NCI-H2081 treated with DMSO at 0.1 percent for 48 hours (cell line): ENCODE measurements at regions not wholly inside any gene's neighbourhood (a gene's known extent, or its start where the extent isn't known, plus 50 kb on each side); places are given as distances from the start of the nearest gene placed in this dataset.

Experiments used
- DNase-seq: peaks from one replicate; lab custom pipeline; 2025; lab: John Stamatoyannopoulos, UW

GRCh38 chr2:120977582-120978358 is 242.1 kb downstream of the GLI2 start:
- no peak for DNase-seq

DNA sequence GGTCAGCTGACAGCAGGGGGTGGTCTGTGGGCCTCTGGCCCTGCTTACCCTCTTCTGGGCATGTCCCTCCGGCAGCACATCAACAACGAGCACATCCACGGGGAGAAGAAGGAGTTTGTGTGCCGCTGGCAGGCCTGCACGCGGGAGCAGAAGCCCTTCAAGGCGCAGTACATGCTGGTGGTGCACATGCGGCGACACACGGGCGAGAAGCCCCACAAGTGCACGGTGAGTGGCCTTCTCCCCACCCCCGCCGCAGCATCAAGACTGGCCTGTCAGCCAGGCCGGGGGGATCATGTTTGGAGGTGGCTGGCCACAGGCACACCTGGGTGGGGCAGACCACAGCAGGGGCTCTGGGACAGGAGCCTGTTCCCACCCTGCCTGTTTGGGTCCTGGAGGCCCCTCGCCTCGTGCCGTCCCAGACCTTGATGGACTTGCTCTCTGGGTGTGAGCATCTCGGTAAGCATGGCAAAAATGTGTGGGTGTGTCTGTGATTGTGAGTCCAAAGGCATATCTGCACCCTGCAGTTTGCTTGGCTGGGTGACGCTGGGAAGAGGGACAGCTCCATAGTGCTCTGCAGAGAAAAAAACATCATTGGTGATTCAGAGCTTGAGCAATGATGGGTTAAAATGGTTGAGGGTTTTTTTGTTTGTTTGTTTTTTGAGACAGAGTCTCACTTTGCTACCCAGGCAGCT is 242.8 kb downstream of the GLI2 start:
- DNase-seq = no peak

GRCh38 chr2:120979398-120979797 is 243.7 kb downstream of the GLI2 start:
- DNase-seq = no peak

DNA sequence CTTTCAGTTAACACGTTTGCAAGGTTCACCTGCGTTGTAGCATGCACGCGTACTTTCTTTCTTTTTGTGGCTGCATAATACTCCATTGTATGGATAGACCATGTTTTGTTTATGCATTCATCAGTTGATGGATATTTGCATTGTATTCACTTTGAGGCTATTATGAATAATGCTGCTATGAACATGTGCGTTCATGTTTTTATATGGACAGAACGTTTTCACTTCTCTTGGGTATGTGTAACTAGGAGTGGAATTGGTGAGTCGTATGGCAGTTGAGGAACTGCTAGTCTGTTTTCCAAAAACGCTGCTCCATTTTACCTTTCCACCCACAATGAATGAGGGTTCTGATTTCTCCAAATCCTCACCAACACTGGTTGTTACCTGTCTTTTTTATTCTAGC is 244.3 kb downstream of the GLI2 start:
- DNase-seq = no peak

- DNase-seq = no peak
Measured at GRCh38 chr2:120981443-120981842, 245.8 kb downstream of the GLI2 start.

- no peak for DNase-seq
Measured at GRCh38 chr2:120982598-120982997, 246.9 kb downstream of the GLI2 start.

DNA sequence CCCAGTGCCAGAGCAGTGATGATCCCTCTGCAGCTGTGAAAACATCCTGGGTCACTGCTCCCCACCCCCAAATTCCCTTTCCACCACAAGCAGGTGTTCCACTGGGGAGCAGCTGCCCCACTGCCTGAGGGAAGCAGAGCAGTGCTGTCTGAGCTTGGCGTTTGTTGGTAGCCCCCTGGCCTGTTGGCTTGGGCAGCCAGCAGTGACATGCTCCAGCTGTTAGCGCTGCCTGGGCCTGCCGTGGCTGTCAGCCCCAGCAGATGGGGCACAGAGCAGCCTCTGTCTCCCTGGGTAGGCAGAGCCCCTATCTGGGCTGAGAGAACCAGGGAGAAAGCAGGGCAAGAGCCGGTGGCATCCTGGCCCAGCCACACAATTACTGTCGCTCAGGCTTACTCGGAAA is 247.7 kb downstream of the GLI2 start:
- DNase-seq = no peak

DNA sequence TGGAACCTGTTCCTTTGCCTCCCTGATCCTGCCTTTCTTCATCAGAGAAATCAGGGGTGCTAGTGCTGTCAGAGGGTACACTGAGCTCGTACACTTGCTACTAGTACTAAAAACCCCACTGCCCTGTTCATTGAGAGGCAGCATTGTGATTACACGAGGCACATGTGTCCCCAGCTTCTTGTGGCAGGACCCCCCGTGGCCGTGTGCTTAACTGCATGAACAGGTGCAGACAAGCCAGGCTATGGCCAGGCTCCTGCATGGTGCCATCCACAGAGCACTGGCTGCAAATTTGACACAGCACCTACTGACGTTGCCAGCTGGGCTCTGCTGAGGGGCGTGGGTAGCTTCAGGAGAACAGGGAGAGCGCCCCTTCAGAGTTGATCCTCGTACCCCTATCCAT is 248.4 kb downstream of the GLI2 start:
- DNase-seq = no peak

DNA sequence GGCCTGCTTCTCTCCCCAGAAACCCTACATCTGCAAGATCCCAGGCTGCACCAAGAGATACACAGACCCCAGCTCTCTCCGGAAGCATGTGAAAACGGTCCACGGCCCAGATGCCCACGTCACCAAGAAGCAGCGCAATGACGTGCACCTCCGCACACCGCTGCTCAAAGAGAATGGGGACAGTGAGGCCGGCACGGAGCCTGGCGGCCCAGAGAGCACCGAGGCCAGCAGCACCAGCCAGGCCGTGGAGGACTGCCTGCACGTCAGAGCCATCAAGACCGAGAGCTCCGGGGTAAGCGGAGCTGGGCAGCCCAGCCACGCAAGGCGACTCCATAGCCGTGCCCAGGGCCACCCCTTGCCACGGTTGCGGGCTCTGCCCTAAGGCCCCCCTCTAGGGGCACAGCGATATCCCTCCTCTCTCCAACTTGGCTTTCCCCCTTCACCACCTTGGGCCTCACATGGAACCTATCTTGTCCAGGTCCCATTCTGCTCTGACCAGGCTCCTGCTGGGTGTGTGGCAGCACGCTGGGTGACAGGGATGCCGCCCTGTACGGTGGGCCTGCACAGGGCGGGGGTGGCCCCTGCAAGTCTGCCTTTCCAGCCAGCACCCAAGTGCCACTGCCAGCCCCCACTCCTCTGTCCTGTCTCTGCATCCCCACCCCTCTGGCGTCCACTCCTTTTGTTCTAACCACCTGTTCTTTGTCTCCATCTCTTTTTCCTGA is 248.9 kb downstream of the GLI2 start:
- no peak for DNase-seq

DNA sequence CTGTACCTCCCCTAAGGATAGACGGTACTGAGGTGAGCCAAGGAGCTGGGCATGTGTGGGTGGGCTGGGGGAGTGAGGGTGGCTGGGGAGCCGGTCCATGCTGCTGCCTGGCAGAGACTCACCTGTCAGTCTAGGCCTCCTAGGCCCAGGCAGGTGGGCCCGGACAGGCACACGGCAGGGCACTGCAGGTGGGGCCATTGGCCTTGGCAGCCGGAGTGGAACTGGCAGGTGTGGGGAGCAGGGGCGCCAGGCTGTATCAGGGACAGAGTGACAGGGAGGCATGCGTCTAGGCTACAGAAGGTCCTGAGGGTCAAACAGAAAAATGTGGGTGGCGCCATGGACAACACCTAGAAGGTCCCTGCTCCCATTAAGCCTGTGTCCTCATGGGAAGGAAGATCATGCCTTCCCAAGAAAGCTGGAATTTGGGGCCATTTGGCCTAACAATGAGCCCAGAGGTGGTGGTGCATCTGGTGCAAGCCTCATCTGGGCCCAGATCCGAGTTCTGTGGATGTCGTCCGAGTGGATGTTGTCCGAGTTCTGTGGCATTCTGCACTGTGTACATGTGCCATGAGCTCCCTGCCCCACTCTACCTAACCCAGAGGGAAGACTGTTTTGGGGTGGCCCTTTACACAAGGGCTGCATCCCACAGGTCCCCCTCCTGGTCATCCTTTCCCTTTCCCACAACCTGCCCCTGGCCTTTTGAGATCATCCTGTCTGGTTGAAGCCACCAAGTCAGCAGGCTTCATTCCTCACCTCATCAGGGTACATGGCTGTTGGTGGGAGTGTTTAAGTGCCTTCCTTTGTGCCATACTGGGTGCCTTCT is 249.7 kb downstream of the GLI2 start:
- no peak for DNase-seq

DNA sequence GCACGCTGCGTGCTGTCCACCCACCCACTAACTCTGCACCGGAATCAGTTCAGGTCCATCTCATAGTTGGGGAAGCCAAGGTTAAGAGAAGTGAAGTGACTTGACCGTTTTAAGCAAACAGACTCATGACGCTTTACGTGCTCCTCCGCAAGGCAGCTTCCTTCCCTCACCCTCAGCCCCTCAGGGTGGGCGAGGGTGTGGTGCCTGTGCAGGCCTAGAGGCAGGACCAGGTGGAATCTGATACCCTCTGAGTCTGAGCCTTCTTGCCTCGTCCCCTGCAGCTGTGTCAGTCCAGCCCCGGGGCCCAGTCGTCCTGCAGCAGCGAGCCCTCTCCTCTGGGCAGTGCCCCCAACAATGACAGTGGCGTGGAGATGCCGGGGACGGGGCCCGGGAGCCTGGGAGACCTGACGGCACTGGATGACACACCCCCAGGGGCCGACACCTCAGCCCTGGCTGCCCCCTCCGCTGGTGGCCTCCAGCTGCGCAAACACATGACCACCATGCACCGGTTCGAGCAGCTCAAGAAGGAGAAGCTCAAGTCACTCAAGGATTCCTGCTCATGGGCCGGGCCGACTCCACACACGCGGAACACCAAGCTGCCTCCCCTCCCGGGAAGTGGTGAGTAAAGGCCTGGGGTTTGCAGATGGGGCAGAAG is 250.5 kb downstream of the GLI2 start:
- no peak for DNase-seq

GRCh38 chr2:120986898-120987650 is 251.4 kb downstream of the GLI2 start:
- no peak for DNase-seq

- DNase-seq = no peak
Measured at GRCh38 chr2:120988051-120988699, 252.5 kb downstream of the GLI2 start.

DNA sequence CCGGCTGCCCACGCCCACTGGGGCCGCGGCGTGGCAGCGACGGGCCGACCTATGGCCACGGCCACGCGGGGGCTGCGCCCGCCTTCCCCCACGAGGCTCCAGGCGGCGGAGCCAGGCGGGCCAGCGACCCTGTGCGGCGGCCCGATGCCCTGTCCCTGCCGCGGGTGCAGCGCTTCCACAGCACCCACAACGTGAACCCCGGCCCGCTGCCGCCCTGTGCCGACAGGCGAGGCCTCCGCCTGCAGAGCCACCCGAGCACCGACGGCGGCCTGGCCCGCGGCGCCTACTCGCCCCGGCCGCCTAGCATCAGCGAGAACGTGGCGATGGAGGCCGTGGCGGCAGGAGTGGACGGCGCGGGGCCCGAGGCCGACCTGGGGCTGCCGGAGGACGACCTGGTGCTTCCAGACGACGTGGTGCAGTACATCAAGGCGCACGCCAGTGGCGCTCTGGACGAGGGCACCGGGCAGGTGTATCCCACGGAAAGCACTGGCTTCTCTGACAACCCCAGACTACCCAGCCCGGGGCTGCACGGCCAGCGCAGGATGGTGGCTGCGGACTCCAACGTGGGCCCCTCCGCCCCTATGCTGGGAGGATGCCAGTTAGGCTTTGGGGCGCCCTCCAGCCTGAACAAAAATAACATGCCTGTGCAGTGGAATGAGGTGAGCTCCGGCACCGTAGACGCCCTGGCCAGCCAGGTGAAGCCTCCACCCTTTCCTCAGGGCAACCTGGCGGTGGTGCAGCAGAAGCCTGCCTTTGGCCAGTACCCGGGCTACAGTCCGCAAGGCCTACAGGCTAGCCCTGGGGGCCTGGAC is 253.2 kb downstream of the GLI2 start:
- no peak for DNase-seq

DNA sequence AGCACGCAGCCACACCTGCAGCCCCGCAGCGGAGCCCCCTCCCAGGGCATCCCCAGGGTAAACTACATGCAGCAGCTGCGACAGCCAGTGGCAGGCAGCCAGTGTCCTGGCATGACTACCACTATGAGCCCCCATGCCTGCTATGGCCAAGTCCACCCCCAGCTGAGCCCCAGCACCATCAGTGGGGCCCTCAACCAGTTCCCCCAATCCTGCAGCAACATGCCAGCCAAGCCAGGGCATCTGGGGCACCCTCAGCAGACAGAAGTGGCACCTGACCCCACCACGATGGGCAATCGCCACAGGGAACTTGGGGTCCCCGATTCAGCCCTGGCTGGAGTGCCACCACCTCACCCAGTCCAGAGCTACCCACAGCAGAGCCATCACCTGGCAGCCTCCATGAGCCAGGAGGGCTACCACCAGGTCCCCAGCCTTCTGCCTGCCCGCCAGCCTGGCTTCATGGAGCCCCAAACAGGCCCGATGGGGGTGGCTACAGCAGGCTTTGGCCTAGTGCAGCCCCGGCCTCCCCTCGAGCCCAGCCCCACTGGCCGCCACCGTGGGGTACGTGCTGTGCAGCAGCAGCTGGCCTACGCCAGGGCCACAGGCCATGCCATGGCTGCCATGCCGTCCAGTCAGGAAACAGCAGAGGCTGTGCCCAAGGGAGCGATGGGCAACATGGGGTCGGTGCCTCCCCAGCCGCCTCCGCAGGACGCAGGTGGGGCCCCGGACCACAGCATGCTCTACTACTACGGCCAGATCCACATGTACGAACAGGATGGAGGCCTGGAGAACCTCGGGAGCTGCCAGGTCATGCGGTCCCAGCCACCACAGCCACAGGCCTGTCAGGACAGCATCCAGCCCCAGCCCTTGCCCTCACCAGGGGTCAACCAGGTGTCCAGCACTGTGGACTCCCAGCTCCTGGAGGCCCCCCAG is 254.1 kb downstream of the GLI2 start:
- no peak for DNase-seq

DNA sequence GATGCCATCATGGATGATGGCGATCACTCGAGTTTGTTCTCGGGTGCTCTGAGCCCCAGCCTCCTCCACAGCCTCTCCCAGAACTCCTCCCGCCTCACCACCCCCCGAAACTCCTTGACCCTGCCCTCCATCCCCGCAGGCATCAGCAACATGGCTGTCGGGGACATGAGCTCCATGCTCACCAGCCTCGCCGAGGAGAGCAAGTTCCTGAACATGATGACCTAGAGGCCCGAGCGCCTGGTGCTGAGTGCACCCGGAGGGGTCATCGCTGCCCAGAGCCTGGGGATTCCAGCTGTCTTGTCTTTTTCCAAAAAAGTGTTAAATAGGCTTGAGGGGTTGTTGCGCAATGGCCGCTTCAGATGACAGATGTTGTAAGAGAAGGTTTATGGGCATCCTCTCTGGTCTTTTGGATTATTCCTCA is 254.8 kb downstream of the GLI2 start:
- no peak for DNase-seq

DNA sequence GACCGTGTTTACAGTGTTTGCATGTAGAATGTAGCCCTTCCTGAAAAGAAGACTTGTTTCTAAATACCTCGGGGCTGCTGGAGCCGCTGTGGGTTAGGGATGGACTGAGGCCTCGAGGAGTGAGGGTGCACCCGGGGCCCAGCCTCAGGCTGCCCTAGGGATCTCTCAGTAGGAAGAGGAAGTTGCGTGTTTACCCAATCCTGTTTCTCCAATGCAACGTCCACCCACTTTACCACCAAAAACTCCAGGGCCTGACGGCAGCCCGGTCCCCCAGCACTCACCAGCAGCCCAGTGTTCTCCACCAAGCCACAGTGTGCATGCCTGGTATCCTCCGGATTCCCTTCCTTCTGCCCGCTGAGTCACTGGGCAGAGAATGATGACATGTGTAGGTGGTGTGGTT is 255.8 kb downstream of the GLI2 start:
- DNase-seq = no peak

- no peak for DNase-seq
Measured at GRCh38 chr2:120992791-120993555, 257.3 kb downstream of the GLI2 start.
